Gastroesophageal sphincter (tissue), 3 donors: ENCODE measurements at regions not wholly inside any gene's neighbourhood (a gene's known extent, or its start where the extent isn't known, plus 50 kb on each side); places are given as distances from the start of the nearest gene placed in this dataset.

Experiments used
- CTCF ChIP-seq, 4 experiments: fragments of 200-600 bp in 2 of 4; fragments of 450-650 bp in 2 of 4; sonication (generic) in 1 of 4; IDR thresholded peaks; one replicate each; pipeline ENCODE4 v1.5.1; 2017 to 2019; ENCODE audit warnings: antibody characterized with exemption in 4 of 4, mild to moderate bottlenecking in 2 of 4, moderate library complexity in 2 of 4
- POLR2AphosphoS5 ChIP-seq: sonication (generic); formaldehyde crosslinking; IDR thresholded peaks from one replicate; pipeline ENCODE4 v1.6.1; 2017; ENCODE audit warnings: antibody characterized with exemption

DNA sequence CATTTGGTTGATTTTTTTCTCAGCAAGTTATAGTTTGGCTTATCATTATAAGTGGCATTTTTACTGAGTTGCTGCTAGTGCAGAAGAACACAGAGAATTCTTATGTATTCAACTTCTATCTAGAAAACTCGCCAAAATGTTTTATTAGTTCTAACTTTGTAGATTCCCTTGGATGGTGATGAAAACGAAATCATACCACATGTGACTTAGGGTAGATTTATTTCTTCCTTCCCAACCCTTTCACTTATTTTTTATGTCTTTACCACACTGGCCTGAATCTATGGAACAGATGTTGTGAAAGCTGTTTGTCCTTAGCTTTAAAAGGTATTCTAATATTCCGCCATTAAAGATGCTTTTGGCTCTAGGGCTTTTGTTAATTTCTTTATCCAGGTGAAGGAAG is 503.3 kb upstream of the CFAP20DC start:
- TF ChIP-seq CTCF (IDR thresholded peaks at IDR 0.05) = no peak
- TF ChIP-seq POLR2AphosphoS5 = no peak
